HG02973 (cell line): ENCODE measurements at regions not wholly inside any gene's neighbourhood (a gene's known extent, or its start where the extent isn't known, plus 50 kb on each side); places are given as distances from the start of the nearest gene placed in this dataset.

Experiments
- ATAC-seq: cut with Tn5 transposase; IDR thresholded peaks from one replicate; pipeline ENCODE4 v1.9.1; 2021; ENCODE audit warnings: moderate library complexity; ENCODE audit not compliant: unreplicated experiment

GRCh38 chr9:38164659-38165221, 95.7 kb upstream of the SHB start:
- ATAC-seq, result no peak

GRCh38 chr9:38163518-38163917, 94.5 kb upstream of the SHB start:
- ATAC-seq, result no peak

- no peak for ATAC-seq
Observed at GRCh38 chr9:38162332-38163211, 93.5 kb upstream of the SHB start.

DNA sequence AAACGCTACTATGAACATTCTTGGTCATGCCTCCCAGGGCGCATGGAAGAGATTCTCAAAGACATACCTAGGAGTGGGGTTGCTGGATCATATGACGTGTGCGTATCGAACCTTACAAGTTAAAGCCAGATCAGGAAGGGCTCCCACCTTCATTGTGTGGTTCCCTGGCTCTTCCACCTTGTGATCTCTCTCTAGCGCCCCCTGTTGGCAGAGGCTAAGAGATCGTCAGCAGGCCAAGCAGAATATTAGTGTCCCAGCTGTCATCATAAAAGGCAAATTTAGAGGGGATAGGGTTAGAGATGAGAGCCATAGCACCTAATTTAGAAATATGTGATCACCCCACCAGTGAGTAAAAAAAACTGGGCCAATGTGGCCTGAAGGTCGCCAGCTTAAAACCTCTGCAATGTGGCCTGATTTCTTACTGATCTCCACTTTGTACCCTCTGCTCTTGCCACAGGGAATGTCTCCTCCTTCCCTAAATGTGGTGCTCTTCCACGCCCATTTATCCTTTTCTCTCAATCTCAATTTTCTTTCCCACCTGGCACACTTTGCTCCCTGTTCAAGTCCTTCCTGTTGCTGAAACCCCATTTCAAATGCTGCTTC, 91.7 kb upstream of the SHB start:
- peak; percentile 58 for ATAC-seq

DNA sequence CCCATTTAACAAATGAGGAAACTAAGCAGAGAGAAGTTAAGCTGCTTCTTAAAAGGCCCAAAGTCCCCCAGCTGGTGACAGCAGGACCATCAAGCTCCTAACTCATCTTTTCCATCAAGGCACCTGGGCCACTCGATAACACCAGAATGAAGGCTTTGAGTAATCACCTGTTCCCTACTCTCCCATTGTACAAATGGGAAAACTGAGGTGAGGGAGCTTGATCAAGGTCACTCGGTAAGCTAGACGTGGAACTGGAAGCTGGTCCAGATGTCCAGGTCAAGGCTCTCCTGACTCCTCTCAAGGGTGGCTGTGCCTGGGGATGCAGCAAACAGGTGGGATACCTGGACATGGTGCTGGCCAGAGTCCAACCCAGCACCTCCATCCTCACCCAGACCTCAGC, 90.6 kb upstream of the SHB start:
- no peak for ATAC-seq

DNA sequence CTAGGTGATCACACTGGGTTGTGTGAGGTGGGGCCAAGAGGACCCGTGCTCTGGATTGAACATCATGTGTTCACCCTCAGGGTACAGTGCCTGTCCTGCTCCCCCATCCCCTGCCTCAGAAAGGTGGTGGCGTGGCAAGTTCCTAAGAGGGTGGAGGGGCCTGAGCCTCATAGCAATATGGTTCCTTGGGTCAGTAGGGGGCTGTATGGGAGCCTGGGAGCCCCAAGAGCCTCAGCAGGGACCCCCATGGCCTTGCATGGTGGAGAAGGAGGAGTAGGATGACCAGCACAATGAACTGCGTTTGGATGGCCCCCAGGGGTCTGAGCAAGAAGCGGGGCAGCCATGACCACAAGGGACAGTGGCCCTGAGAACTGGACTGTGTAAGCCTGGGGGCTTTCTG, 89.6 kb upstream of the SHB start:
- no peak for ATAC-seq

GRCh38 chr9:38157711-38158110, 88.7 kb upstream of the SHB start:
- ATAC-seq, result no peak

DNA sequence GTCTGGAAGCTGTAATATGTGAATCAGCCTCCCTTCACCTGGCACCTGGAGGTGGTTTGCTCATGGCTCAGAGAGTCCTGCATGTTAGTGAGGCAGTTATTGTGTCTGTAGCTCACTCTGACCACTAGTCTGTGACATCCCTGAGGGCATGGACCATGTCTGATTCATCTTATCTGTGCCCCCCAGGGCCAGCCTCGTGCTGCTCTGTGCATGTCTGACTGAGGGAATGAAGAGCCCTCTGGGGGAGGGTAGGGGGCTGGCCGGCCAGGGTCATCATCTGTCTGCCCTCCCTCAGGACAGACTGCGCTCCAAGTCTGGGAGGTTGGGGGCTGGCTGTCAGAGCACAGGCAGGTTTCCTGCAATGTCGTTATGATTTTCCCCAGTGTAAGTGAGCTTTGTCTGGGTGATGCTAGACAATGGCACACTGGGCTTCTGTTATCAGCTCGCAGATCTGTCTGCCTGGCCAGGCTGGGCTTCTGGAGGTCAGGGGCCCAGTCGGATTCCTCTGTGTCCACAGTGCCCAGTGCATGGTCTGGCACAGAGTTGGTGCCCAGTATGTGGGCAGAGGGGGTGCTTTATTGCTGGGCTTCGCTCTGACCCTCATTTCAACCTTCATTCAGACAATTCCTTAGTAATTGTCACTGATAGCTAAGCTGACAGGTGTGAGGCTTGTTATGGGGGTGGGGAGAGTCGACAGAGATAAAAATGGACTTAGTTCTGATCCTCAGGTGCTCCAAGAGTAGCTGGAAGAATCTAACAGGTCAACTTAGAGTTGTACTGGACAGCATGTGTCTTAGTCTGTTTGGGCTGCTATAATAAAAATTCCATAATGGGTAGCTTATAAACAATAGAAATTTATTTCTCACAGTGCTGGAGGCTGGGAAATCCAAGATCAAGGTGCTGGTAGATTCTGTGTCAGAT, 85.7 kb upstream of the SHB start:
- no peak for ATAC-seq

DNA sequence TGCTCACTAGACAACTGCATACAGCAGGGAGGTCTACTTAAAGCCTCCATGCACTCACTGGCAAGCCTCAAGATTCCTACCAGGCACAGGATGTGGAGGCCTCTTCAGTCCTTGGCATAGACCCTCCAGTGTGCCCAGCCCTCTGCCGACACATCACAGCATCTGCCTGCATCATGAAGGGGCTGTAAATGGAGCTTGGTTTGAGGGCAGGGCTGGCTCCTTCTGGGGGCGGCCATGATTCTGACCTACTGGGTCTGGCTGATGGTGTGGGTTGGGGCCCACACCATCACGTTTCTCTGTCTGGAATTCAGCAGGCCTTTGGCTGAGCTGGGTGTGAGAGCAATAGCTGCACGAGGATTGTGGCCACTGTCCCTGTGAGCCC, 84.9 kb upstream of the SHB start:
- no peak for ATAC-seq

DNA sequence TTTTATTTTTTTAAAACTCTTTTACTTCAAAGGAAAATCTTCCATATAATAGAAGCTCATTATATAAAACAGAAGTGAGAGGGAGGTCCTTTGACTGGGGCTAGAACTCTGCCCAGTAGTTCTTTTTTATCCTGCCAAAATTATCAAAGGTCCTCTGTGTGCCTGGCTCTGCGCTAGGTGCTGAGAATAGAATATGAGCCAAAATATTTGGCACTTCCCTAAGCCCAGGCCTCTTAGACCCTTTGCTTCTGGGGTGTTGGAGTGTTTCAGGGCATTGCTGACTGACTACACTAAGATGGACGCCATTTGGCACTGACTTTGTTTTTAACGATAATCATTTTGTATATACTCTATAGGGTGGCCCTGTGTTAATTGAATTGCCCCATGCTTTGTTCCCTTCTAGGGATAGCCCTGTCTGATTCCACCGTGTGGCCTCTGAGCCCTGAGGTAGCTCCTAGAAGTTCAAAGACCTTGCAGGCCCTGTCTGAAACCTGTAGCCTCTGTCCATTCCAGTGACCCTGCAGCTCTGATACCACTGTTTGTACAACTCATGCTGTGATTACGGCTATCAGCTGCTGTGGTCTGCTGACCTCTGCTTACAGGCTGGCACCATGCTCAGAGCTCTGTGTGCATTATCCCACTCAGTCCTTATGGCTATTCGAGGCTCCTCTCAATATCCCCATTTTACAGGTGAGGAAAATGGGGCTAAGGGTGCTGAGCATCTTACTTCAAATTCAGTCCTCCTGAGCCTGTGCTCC, 84.3 kb upstream of the SHB start:
- ATAC-seq, result no peak

- ATAC-seq, result no peak
Observed at GRCh38 chr9:38149647-38150046, 80.6 kb upstream of the SHB start.

- ATAC-seq, result no peak
Observed at GRCh38 chr9:38146844-38147243, 77.8 kb upstream of the SHB start.

DNA sequence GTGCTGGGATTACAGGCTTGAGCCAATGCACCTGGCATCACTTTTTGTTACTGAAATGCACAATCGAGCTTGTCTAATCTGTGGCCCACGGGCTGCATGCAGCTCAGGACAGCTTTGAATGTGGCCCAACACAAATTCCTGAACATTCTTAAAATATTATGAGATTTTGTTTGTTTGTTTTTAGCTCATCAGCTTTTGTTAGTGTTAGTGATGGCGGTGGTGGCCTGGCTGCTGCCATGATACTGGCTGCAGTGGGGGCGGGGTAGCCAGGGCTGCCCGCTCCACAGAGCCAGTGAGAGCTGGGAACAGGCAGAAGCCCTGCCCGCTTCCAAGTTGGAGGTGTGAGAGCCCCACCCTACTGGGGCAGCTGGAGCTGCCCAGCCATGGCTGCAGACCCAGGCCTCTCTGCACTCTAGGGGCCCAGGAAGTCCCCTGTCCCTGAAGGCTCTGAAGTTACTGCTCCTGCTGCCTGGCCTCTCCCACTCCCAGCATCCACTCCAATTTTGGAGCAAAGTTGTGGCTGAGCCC, 76.6 kb upstream of the SHB start:
- ATAC-seq, result no peak

DNA sequence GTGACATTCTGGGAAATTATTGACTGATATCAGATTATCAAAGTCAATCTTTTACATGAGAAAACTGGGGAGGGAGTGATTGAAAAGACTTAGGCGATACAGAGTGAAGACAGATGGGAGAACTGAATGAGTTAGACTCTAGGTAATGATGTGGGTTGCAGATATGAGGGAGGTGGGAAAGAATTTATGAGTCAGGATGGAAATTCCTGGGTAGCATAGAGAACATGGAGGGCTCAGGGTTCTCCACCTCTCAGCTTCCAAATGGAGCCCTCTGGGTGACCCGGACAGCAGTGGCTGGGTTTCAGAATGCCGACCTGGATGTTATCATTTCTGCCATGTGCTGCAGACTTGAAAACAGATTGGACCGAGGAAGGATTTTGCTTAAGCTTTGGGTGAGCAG, 75.4 kb upstream of the SHB start:
- ATAC-seq, result no peak

GRCh38 chr9:38141746-38142591, 72.9 kb upstream of the SHB start:
- ATAC-seq, result no peak

DNA sequence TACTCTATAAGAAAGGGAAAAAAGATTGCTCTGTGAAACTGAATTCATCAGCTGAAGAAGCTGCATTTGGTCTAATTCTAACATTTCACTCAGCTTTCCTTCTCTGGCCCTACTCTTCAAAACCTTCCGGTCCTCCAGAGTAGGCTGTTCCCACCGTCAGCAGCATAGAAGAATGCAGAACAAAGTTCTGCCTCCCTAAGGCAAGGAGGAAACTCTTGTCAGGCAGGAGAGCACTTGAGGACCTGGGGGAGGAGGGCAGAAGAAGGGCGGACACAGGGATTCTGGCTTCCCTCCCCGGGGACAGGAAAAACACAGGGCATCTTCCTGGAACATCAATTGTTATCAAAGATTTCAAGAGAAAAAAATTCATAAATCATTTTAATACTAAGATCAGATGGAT, 69.2 kb upstream of the SHB start:
- ATAC-seq, result no peak

DNA sequence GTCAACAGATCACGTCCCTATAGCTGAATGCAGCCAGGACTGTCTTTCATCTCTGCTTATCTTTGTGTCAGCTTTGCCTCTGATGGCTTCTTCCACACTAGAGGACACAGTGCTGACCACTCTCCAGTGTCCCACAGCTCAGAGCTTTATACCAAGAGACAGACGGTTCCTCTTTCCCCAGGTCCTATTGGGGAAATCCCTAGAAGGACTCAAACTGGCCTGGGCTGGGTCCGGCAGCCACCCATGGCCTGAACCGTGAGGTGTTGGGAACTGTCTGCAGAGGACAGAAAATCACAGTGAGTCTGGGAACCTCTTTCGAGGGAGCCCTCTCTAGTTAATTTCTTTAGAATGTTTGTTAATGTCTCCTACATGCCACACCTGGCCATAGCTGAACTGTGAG, 68.3 kb upstream of the SHB start:
- no peak for ATAC-seq

DNA sequence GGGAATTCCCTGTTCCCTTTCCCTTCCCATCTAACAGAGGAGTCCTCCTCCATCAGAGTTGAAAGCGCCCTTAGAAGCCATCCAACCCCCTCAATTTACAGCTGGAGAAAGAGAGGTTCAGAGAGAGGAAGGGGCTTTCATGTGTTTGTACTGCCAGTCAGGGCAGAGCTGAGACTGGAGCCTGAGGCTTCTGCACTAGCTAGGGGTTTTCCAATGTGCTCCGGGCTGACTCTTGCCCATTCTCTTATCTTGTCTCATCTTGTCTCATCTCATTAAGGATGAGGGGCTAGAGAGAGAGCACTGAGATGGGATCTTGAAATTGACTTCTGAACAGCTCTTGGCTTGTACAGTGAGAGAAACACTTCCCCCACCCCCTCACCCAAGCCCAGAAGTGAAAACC, 67.4 kb upstream of the SHB start:
- ATAC-seq, result no peak

DNA sequence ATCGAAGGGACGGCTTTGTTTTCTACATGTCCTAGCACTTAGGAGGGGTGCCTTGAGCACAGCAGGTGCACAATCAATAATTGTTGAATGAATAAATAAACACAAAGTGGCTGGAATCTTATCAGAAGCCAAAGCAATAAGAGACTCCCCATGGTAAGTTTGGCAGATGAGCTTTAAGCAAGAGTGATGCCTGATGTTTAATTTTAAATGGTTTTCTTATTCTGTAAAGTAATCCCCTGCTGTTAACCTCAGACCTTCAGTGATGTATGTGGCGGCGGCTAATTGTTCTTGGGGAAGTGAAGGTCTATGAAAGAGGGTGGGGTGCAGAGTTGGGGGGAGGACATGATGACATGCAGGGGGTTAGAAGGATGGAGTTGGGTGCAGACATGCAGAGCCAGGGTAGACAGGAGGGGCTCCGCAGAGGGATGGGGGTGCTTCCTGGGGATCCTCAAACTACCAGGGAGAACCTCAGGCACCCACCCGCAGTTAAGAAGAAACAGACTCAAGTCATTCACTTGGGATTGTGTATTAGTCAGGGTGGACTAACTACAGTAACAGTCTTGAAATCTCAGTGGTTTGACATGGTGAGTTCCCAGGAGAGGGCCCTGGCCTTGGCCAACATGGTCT, 65.7 kb upstream of the SHB start:
- ATAC-seq, result no peak
